K562 (cell line): ENCODE measurements at regions not wholly inside any gene's neighbourhood (a gene's known extent, or its start where the extent isn't known, plus 50 kb on each side); places are given as distances from the start of the nearest gene placed in this dataset.
"Not testable (repeated sequence)": the region's sequence is repeated elsewhere in the genome, so short reads cannot be mapped to it uniquely, and the experiment has no call there.

Source experiments
- ATAC-seq: fragments of 200-7000 bp; cut with Tn5 transposase; 3 replicates; pipeline ENCODE4 v1.9.1; 2020; ENCODE audit warnings: moderate library complexity
- BruUV-seq: library from RNA; stranded (reverse); fragments of 400-500 nt; replicated peaks from 2 replicates; lab custom pipeline; 2021; lab: Mats Ljungman, UMichigan
- CTCF ChIA-PET: fragments of 300-600 bp; formaldehyde crosslinking; extraction: SDS; loops from one replicate; lab custom pipeline; 2021; ENCODE audit warnings: low intra/inter-chr PET ratio; lab: Yijun Ruan, JAX
- POLR2A ChIA-PET: fragments of 300-600, 350-650 bp; sonication (Branson Sonifier 250); formaldehyde crosslinking; extraction: SDS; loops from one replicate; lab custom pipeline; 2021; ENCODE audit warnings: antibody characterized with exemption, inconsistent platforms; lab: Yijun Ruan, JAX
- DNase-seq, 4 experiments: peaks; one replicate each; pipeline versions ENCODE4 v3.0.0 to v3.0.0-alpha.2; 2011 to 2018; ENCODE audit warnings: low spot score in 3 of 4, mixed read lengths in 3 of 4; ENCODE audit errors: extremely low read depth in 1 of 4
- FAIRE-seq: peaks from 2 replicates; lab custom pipeline; 2011; peaks lifted over from hg19 to GRCh38; lab: Jason Lieb, UNC
- H2AFZ ChIP-seq: 2 replicates; pipeline ENCODE4 v1.6.0; 2011; ENCODE audit warnings: low read depth, low read length, control low read depth, inconsistent platforms
- H3K27ac ChIP-seq: fragments of 200-600 bp; 3 replicates; pipeline ENCODE4 v1.8.0; 2011; ENCODE audit warnings: low read depth, mild to moderate bottlenecking, control low read depth, inconsistent platforms, low read length, moderate library complexity, mixed read lengths; ENCODE audit errors: extremely low read depth
- H3K27me3 ChIP-seq, 2 experiments: fragments of 300-600 bp in 1 of 2; 2 replicates in 1 of 2; 3 replicates in 1 of 2; pipeline versions ENCODE4 v1.6.0 to v1.8.0; 2011; ENCODE audit warnings: inconsistent platforms in 2 of 2, low read length in 2 of 2, mild to moderate bottlenecking in 1 of 2, mixed read lengths in 1 of 2, moderate library complexity in 1 of 2; ENCODE audit not compliant: control insufficient read depth in 2 of 2, insufficient read depth in 2 of 2
- H3K36me3 ChIP-seq: fragments of 300-600 bp; 3 replicates; pipeline ENCODE4 v1.8.0; 2011; ENCODE audit warnings: mild to moderate bottlenecking, low read length, inconsistent platforms; ENCODE audit not compliant: control insufficient read depth, insufficient read depth
- H3K4me1 ChIP-seq, 2 experiments: fragments of 200-600 bp in 1 of 2; replicated peaks in 1 of 2; 2 replicates in 1 of 2; 3 replicates in 1 of 2; pipeline versions ENCODE4 v1.5.1 to v1.8.0; 2011; ENCODE audit warnings: inconsistent platforms in 2 of 2, low read length in 2 of 2, mild to moderate bottlenecking in 1 of 2, mixed read lengths in 1 of 2, moderate library complexity in 1 of 2; ENCODE audit not compliant: control insufficient read depth in 2 of 2, insufficient read depth in 2 of 2
- H3K4me2 ChIP-seq: 2 replicates; pipeline ENCODE4 v1.6.1; 2011; ENCODE audit warnings: low read length, control low read depth, inconsistent platforms, mixed read lengths; ENCODE audit not compliant: insufficient read depth
- H3K4me3 ChIP-seq: fragments of 200-600 bp; sonication (generic), shearing (Covaris generic); 2 replicates; pipeline ENCODE4 v1.5.1; 2016; ENCODE audit warnings: control low read depth, inconsistent platforms
- H3K79me2 ChIP-seq: fragments of 200-600 bp; 3 replicates; pipeline ENCODE4 v1.8.0; 2011; ENCODE audit warnings: low read length, inconsistent platforms; ENCODE audit not compliant: control insufficient read depth, insufficient read depth
- H3K9ac ChIP-seq, 2 experiments: 2 replicates each; pipeline versions ENCODE4 v1.6.0 to v1.6.1; 2011; ENCODE audit warnings: low read depth in 2 of 2, low read length in 2 of 2, control low read depth in 1 of 2, inconsistent platforms in 1 of 2, mild to moderate bottlenecking in 1 of 2, mixed read lengths in 1 of 2; ENCODE audit not compliant: insufficient read depth in 1 of 2
- H3K9me1 ChIP-seq: one replicate; pipeline ENCODE4 v1.6.0; 2011; ENCODE audit warnings: inconsistent platforms, mild to moderate bottlenecking, low read length, moderate library complexity; ENCODE audit not compliant: control insufficient read depth, insufficient read depth
- H3K9me3 ChIP-seq: replicated peaks from 2 replicates; pipeline ENCODE4 v1.5.1; 2011; ENCODE audit warnings: low read depth, low read length, inconsistent platforms; ENCODE audit not compliant: control insufficient read depth, insufficient read depth
- H4K20me1 ChIP-seq: replicated peaks from 2 replicates; pipeline ENCODE4 v1.6.1; 2011; ENCODE audit warnings: low read length, inconsistent platforms, mixed read lengths; ENCODE audit not compliant: control insufficient read depth, insufficient read depth
- ARID1B ChIP-seq: fragments of 450-650 bp; IDR thresholded peaks from 2 replicates; pipeline ENCODE4 v1.6.1; 2016; ENCODE audit warnings: antibody characterized with exemption, mild to moderate bottlenecking, inconsistent platforms
- ELF2 ChIP-seq: fragments of 250-450 bp; sonication (Bioruptor Pico); IDR thresholded peaks from 2 replicates; pipeline ENCODE4 v1.5.0; 2021; ENCODE audit warnings: mild to moderate bottlenecking
- GTF2F1 ChIP-seq: IDR thresholded peaks from 2 replicates; pipeline ENCODE4 v1.6.1; 2011; ENCODE audit warnings: low read depth, low read length, improper control_type of control experiment
- HOMEZ ChIP-seq: fragments of 250-450 bp; sonication (Bioruptor Pico); IDR thresholded peaks from 2 replicates; pipeline ENCODE4 v1.4.0; 2020; ENCODE audit warnings: mild to moderate bottlenecking, moderate library complexity
- KDM4B ChIP-seq, 2 experiments: fragments of 450-650 bp in 1 of 2; sonication (generic) in 1 of 2; IDR thresholded peaks; 2 replicates each; pipeline ENCODE4 v1.6.1; 2016 to 2017; ENCODE audit warnings: borderline replicate concordance in 2 of 2, antibody characterized with exemption in 1 of 2, low read depth in 1 of 2, mild to moderate bottlenecking in 1 of 2
- LARP7 ChIP-seq: fragments of 450-650 bp; IDR thresholded peaks from 2 replicates; pipeline ENCODE4 v1.6.1; 2016
- MAFK ChIP-seq: IDR thresholded peaks from 2 replicates; pipeline ENCODE4 v1.6.1; 2011; ENCODE audit warnings: low read length, improper control_type of control experiment
- PHF21A ChIP-seq: fragments of 450-650 bp; IDR thresholded peaks from 2 replicates; pipeline ENCODE4 v1.6.1; 2017; ENCODE audit warnings: low read depth, borderline replicate concordance
- SOX6 ChIP-seq: fragments of 450-650 bp; IDR thresholded peaks from 2 replicates; pipeline ENCODE4 v1.6.1; 2014; ENCODE audit warnings: mild to moderate bottlenecking
- SP2 ChIP-seq: IDR thresholded peaks from 2 replicates; pipeline ENCODE4 v1.6.1; 2011; ENCODE audit warnings: mild to moderate bottlenecking, low read depth, low read length, moderate library complexity; ENCODE audit not compliant: poor library complexity, severe bottlenecking; ENCODE audit errors: extremely low read depth
- SRSF9 ChIP-seq: fragments of 200-400 bp; formaldehyde crosslinking; IDR thresholded peaks from 2 replicates; pipeline ENCODE4 v1.6.1; 2017; ENCODE audit warnings: low read depth, low read length, borderline replicate concordance
- TBL1XR1 ChIP-seq, 2 experiments: IDR thresholded peaks; 2 replicates each; pipeline ENCODE4 v1.6.1; 2012; ENCODE audit warnings: improper control_type of control experiment in 2 of 2, low read length in 2 of 2, mild to moderate bottlenecking in 1 of 2
- ZC3H11A ChIP-seq: IDR thresholded peaks from 2 replicates; pipeline ENCODE4 v1.6.1; 2012; ENCODE audit warnings: low read depth, low read length, improper control_type of control experiment
- ZNF24 ChIP-seq: fragments of 450-650 bp; IDR thresholded peaks from 2 replicates; pipeline ENCODE4 v1.6.1; 2016
- ZNF586 ChIP-seq: fragments of 450-650 bp; formaldehyde crosslinking; conservative IDR thresholded peaks from 2 replicates; pipeline ENCODE4 v1.4.0; 2020; ENCODE audit warnings: mild to moderate bottlenecking, moderate library complexity
- WGBS: fragments of 100-300 bp; shearing (Covaris generic); methylation state at CpG from one replicate; pipeline ENCODE4 v1.1.6; 2016; ENCODE audit warnings: low coverage, mixed read lengths; ENCODE audit not compliant: insufficient coverage; ENCODE audit errors: missing lambda C conversion rate; 5-methylcytosine and 5-hydroxymethylcytosine counted together
- in situ Hi-C: fragments of 300-500 bp; cut with MboI; formaldehyde crosslinking; loops from 4 replicates; pipeline ENCODE4 v1.15.0; 2018; ENCODE audit warnings: inconsistent platforms, mixed read lengths
- intact Hi-C: fragments of 100-400 bp; cut with micrococcal nuclease; formaldehyde crosslinking; loops from 2 replicates; pipeline ENCODE4 v1.14.2; 2022

DNA sequence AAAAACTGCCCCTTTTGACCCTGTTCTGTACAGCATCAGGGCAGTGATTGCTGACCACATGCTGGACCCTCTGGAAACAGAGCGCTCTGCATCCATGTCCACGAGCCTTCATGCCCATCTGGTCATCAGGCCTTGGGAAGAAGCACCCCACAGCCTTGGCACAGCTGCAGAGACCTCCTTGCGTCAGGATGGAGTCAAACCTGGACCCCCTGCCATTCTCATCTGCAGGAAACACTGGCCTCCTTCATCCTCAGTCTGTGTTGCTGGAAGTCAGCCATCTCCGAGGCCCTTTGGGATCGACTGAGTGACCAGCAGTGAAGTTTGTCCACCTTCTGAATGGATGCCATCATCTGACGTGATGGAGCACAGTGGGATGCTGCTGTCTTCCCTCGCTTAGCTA, 2138.3 kb upstream of the DEFB115 start:
- Histone ChIP-seq H3K4me2 (no peak overlapping the region), H3K4me3 (no peak overlapping the region), H2AFZ (no peak overlapping the region), H3K4me1 (no peaks in the 10 kb centered on the region; a peak in 1 of 5 replicates), H3K79me2 (no peaks in the 10 kb centered on the region), H4K20me1 (no peaks in the 10 kb centered on the region), H3K27ac (no peak overlapping the region), H3K9me1 (no peaks in the 10 kb centered on the region), H3K27me3 (no peaks in the 10 kb centered on the region)
- no peak for DNase-seq
- intact Hi-C loops = no loop called here
- BruUV-seq = no TSS peak
- POLR2A ChIA-PET = no interaction called here
- FAIRE-seq = no peak
- CTCF ChIA-PET = no interaction called here
- WGBS = 54% methylated on average over 7 of the region's 7 CpGs
- in situ Hi-C loops = loop anchor here (5.0 to 25.0 kb wide), 4 partner anchors 557 to 1943 kb away; no protein-coding TSS in a partner anchor
- TF ChIP-seq ZNF24 (no peak), PHF21A (no peak), ELF2 (CRISPR knock-in tag) (no peak), SOX6 (no peak), ZC3H11A (no peak), TBL1XR1 (IDR thresholded peaks at IDR 0.05; ENCODE audit: low read length in 2 of 2) (no peak), ZNF586 (no peak), SP2 (no peak), MAFK (no peak), ARID1B (no peak), KDM4B (IDR thresholded peaks at IDR 0.05; ENCODE audit: borderline replicate concordance in 2 of 2, low read depth in 1 of 2) (no peak), GTF2F1 (no peak), LARP7 (no peak), HOMEZ (no peak), SRSF9 (no peak)
- TF ChIP-seq, all 486 proteins: peak for 0
- Histone ChIP-seq H3K9ac (no peak overlapping the region), H3K9me3 (no peaks in the 10 kb centered on the region; the same call in 1 of the 2 replicates), H3K36me3 (peaks cover 14% of the 10 kb centered on the region; the same call in 1 of the 3 replicates)
- no peak for ATAC-seq

- H3K27ac ChIP-seq, POLR2A ChIA-PET, BruUV-seq, H3K79me2 ChIP-seq, CTCF ChIA-PET, H3K4me2 ChIP-seq, H3K4me1 ChIP-seq, intact Hi-C loops, H4K20me1 ChIP-seq, H3K9me3 ChIP-seq, H3K27me3 ChIP-seq, FAIRE-seq, DNase-seq, H3K9ac ChIP-seq, H3K4me3 ChIP-seq, H2AFZ ChIP-seq, H3K9me1 ChIP-seq: not testable (repeated sequence)
- in situ Hi-C loops = loop anchor here (5.0 to 25.0 kb wide), 6 partner anchors 557 to 1943 kb away; no protein-coding TSS in a partner anchor
- peak; percentile 62 for ATAC-seq
- H3K36me3 ChIP-seq = peaks cover 14% of the 10 kb centered on the region; the same call in 1 of the 3 replicates
- WGBS = 37% methylated on average over 1 of the region's 1 CpG
These were observed 2137.8 kb upstream of the DEFB115 start for GRCh38 chr20:29119684-29120083.
